ENCODE measurements at regions not wholly inside any gene's neighbourhood (a gene's known extent, or its start where the extent isn't known, plus 50 kb on each side); places are given as distances from the start of the nearest gene placed in this dataset.
"Not testable (repeated sequence)": the region's sequence is repeated elsewhere in the genome, so short reads cannot be mapped to it uniquely, and the experiment has no call there.

DNA sequence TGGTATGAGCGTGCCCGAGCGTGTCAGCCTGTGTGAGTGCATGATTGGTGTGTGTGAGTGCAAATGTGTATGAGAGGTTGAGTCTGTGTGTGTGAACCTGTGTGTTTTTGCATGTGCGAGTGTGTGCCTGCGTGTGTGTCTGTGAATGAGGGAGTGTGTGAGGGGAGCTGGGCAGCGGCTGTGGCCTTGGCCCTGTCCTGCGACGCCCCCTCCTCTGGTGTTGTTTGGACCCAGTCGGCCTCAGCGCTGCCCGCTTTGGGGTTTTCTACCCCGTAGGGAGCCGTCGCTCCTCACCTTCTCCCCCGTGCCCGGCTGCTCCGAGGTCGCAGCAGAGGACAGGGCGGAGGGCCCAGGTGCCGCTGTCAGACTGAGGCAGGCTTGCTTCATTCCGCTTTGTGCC, 69.0 kb downstream of the TMEM121 start:
- TF ChIP-seq EP300, POLR2A (IDR thresholded peaks at IDR 0.05): not testable (repeated sequence)
- TF ChIP-seq, protein P1, sequence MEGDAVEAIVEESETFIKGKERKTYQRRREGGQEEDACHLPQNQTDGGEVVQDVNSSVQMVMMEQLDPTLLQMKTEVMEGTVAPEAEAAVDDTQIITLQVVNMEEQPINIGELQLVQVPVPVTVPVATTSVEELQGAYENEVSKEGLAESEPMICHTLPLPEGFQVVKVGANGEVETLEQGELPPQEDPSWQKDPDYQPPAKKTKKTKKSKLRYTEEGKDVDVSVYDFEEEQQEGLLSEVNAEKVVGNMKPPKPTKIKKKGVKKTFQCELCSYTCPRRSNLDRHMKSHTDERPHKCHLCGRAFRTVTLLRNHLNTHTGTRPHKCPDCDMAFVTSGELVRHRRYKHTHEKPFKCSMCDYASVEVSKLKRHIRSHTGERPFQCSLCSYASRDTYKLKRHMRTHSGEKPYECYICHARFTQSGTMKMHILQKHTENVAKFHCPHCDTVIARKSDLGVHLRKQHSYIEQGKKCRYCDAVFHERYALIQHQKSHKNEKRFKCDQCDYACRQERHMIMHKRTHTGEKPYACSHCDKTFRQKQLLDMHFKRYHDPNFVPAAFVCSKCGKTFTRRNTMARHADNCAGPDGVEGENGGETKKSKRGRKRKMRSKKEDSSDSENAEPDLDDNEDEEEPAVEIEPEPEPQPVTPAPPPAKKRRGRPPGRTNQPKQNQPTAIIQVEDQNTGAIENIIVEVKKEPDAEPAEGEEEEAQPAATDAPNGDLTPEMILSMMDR (IDR thresholded peaks at IDR 0.05), result not testable (repeated sequence)

Data from stomach (tissue), 4 donors.